H1 (cell line): ENCODE measurements at regions not wholly inside any gene's neighbourhood (a gene's known extent, or its start where the extent isn't known, plus 50 kb on each side); places are given as distances from the start of the nearest gene placed in this dataset.

ENCODE experiments used
- CTCF ChIP-seq, 3 experiments: IDR thresholded peaks; 1 replicate in 2 of 3; 2 replicates in 1 of 3; pipeline versions ENCODE4 v1.5.1 to v1.6.1; 2011; ENCODE audit warnings: low read length in 3 of 3, mild to moderate bottlenecking in 3 of 3, inconsistent platforms in 2 of 3, low read depth in 1 of 3, moderate library complexity in 1 of 3; ENCODE audit not compliant: insufficient read depth in 1 of 3; ENCODE audit errors: control extremely low read depth in 1 of 3
- EGR1 ChIP-seq: IDR thresholded peaks from 2 replicates; pipeline ENCODE4 v1.6.1; 2011; ENCODE audit warnings: low read depth, low read length, borderline replicate concordance
- EP300 ChIP-seq, 2 experiments: IDR thresholded peaks; 1 replicate in 1 of 2; 2 replicates in 1 of 2; pipeline ENCODE4 v1.6.1; 2011 to 2012; ENCODE audit warnings: low read depth in 2 of 2, low read length in 2 of 2, mild to moderate bottlenecking in 2 of 2, borderline replicate concordance in 1 of 2, inconsistent platforms in 1 of 2, moderate library complexity in 1 of 2
- HDAC2 ChIP-seq, 2 experiments: fragments of 300-600 bp in 1 of 2; sonication (generic) in 1 of 2; IDR thresholded peaks; 2 replicates each; pipeline ENCODE4 v1.6.1; 2011 to 2012; ENCODE audit warnings: low read depth in 2 of 2, low read length in 2 of 2, mild to moderate bottlenecking in 2 of 2, moderate library complexity in 2 of 2, borderline replicate concordance in 1 of 2, inconsistent platforms in 1 of 2
- NRF1 ChIP-seq: IDR thresholded peaks from 2 replicates; pipeline ENCODE4 v1.6.1; 2011; ENCODE audit warnings: mild to moderate bottlenecking, low read depth, low read length, improper control_type of control experiment
- POLR2A ChIP-seq, 2 experiments: IDR thresholded peaks; 1 replicate in 1 of 2; 2 replicates in 1 of 2; pipeline ENCODE4 v1.6.1; 2011; ENCODE audit warnings: low read depth in 2 of 2, low read length in 2 of 2, mild to moderate bottlenecking in 2 of 2; ENCODE audit errors: control extremely low read depth in 1 of 2
- POLR2AphosphoS5 ChIP-seq: IDR thresholded peaks from 2 replicates; pipeline ENCODE4 v1.6.1; 2011; ENCODE audit warnings: low read depth, low read length
- RAD21 ChIP-seq, 2 experiments: IDR thresholded peaks in 1 of 2; conservative IDR thresholded peaks in 1 of 2; 2 replicates each; pipeline ENCODE4 v1.6.1; 2011; ENCODE audit warnings: low read depth in 2 of 2, low read length in 2 of 2, improper control_type of control experiment in 1 of 2, inconsistent platforms in 1 of 2, mild to moderate bottlenecking in 1 of 2, moderate library complexity in 1 of 2

DNA sequence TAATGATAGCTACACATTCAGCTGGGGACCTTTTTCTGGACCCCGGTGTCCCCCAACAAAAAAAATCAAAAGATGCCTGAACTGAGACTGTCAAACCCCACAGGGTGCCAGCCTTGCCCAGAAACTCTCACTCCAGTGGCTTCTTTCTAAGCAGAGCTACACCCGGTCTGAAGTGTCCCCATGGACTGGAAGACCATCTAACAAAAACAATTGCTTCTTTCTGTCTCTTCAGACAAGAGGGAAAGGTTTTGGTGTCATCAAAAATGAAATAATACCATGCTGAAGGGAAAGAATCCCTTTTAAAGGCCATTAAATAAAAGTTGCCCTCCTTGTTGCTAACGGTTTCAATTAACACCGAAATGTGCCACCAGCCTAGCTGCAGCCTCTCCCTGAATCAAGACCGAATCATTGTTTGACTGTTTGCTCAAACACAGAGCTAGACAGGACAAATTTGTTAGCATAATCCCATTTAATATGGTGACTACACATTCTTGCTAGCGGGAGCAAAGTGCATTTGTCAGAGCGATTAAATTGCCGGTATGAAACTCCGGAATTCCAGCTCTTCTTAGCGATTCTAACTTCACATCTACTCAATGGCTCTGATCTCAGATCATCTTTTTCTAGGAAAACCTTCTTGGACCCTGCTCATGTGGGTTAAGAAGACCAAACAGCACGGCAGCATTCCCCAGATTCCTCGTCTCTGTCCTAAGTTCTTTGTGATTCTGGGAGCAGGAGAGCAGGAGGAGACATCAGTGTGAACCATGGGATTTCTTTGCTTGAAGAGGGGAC, 397.5 kb upstream of the PRKCQ start:
- TF ChIP-seq HDAC2 (IDR thresholded peaks at IDR 0.05; ENCODE audit: borderline replicate concordance in 1 of 2, low read depth in 2 of 2, low read length in 2 of 2) (no peak), NRF1 (no peak), CTCF (IDR thresholded peaks at IDR 0.05; ENCODE audit: control extremely low read depth in 1 of 3, insufficient read depth in 1 of 3, low read depth in 1 of 3, low read length in 3 of 3) (no peak), POLR2A (IDR thresholded peaks at IDR 0.05; ENCODE audit: control extremely low read depth in 1 of 2, low read depth in 2 of 2, low read length in 2 of 2) (no peak), POLR2AphosphoS5 (no peak), EGR1 (no peak), RAD21 (IDR thresholded peaks at IDR 0.05 in 1 of 2, conservative IDR thresholded peaks at IDR 0.05 in 1 of 2; ENCODE audit: low read depth in 2 of 2, low read length in 2 of 2) (no peak), EP300 (IDR thresholded peaks at IDR 0.05; ENCODE audit: borderline replicate concordance in 1 of 2, low read depth in 2 of 2, low read length in 2 of 2) (no peak)
